ENCODE measurements at regions not wholly inside any gene's neighbourhood (a gene's known extent, or its start where the extent isn't known, plus 50 kb on each side); places are given as distances from the start of the nearest gene placed in this dataset.
"Not testable (repeated sequence)": the region's sequence is repeated elsewhere in the genome, so short reads cannot be mapped to it uniquely, and the experiment has no call there.

- H3K4me1 ChIP-seq = no peaks in the 10 kb centered on the region
- TF ChIP-seq CTCF (IDR thresholded peaks at IDR 0.05) (no peak), POLR2A (IDR thresholded peaks at IDR 0.05) (no peak)
- H3K9me3 ChIP-seq = no peaks in the 10 kb centered on the region
- no peak overlapping the region for H3K4me3 ChIP-seq
- no peak for DNase-seq
- H3K27me3 ChIP-seq = no peaks in the 10 kb centered on the region
- WGBS, 2 donors = 35 to 37% methylated on average over 1 of the region's 1 CpG
- H3K36me3 ChIP-seq (replicated peaks in 1 of 2; ENCODE audit: insufficient read depth in 1 of 2, low read depth in 2 of 2) = no peaks in the 10 kb centered on the region
- ATAC-seq = no peak
- H3K27ac ChIP-seq = no peak overlapping the region
- intact Hi-C loops (cut with DNase I) = no loop called here
Observed at GRCh38 chr4:106548446-106549044, 180.0 kb upstream of the GIMD1 start.

DNA sequence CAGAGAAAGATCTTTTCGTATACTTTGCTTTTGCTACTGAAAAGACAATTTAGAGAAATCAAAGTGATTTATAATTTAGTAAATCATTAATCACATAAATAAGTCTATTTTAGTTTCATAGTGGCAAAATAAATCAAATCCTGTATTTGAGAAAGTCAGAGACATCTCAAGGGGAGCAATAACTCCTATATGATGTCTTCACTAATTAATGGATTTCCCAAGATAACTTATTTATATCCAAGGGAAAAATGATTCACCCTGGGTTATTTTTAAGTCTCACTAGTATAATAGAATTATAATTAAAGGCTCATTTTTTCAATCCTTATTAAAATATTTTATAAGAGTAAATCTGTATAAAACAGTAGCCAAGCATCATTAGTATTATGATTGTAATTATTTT lies 177.8 kb upstream of the GIMD1 start:
- ATAC-seq (no peak), DNase-seq (no peak)
- 46 to 51% methylated on average over 1 of the region's 1 CpG for WGBS, 2 donors
- intact Hi-C loops (cut with DNase I) = no loop called here
- Histone ChIP-seq H3K27ac (no peak overlapping the region), H3K4me3 (no peak overlapping the region), H3K4me1 (no peaks in the 10 kb centered on the region), H3K9me3 (no peaks in the 10 kb centered on the region), H3K36me3 (replicated peaks in 1 of 2; ENCODE audit: insufficient read depth in 1 of 2, low read depth in 2 of 2) (no peaks in the 10 kb centered on the region), H3K27me3 (no peaks in the 10 kb centered on the region)
- TF ChIP-seq CTCF (IDR thresholded peaks at IDR 0.05) = no peak
- no peak for TF ChIP-seq POLR2A (IDR thresholded peaks at IDR 0.05)

- H3K4me1 ChIP-seq; H3K27me3 ChIP-seq; DNase-seq; H3K36me3 ChIP-seq (replicated peaks in 1 of 2; ENCODE audit: insufficient read depth in 1 of 2, low read depth in 2 of 2); H3K4me3 ChIP-seq; intact Hi-C loops (cut with DNase I); H3K27ac ChIP-seq; H3K9me3 ChIP-seq; ATAC-seq: not testable (repeated sequence)
- 79 to 84% methylated on average over 1 of the region's 1 CpG for WGBS, 2 donors
Observed at GRCh38 chr4:106542609-106543008, 174.0 kb upstream of the GIMD1 start.

DNA sequence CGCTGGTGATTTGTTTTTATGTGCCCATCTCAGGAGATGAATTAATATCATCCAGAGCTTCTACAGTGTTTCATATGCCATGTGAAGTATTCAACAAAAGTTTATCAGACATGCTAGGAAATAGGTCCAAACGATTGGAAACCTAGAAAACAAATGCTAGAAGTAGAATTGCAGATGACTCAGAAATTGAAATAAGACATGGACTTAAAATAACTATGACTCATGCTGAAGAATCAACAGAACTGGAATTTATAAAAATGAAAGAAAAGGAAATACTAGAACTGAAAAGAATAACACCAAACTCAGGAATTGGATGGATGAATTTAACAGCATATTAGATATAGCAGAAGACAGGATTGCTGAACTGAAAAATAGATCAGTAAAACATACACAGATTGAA lies 172.7 kb upstream of the GIMD1 start:
- no peaks in the 10 kb centered on the region for H3K27me3 ChIP-seq
- no peak overlapping the region for H3K4me3 ChIP-seq
- H3K27ac ChIP-seq = no peak overlapping the region
- ATAC-seq (no peak), DNase-seq (no peak)
- no peaks in the 10 kb centered on the region for H3K36me3 ChIP-seq (replicated peaks in 1 of 2; ENCODE audit: insufficient read depth in 1 of 2, low read depth in 2 of 2)
- 43 to 52% methylated on average over 2 of the region's 2 CpGs for WGBS, 2 donors
- H3K9me3 ChIP-seq = no peaks in the 10 kb centered on the region
- no peak for TF ChIP-seq POLR2A (IDR thresholded peaks at IDR 0.05)
- no peak for TF ChIP-seq CTCF (IDR thresholded peaks at IDR 0.05)
- H3K4me1 ChIP-seq = no peaks in the 10 kb centered on the region
- intact Hi-C loops (cut with DNase I) = no loop called here

GRCh38 chr4:106530821-106531220 lies 162.2 kb upstream of the GIMD1 start:
- Histone ChIP-seq H3K4me3 (no peak overlapping the region), H3K9me3 (no peaks in the 10 kb centered on the region), H3K27me3 (no peaks in the 10 kb centered on the region), H3K36me3 (replicated peaks in 1 of 2; ENCODE audit: insufficient read depth in 1 of 2, low read depth in 2 of 2) (no peaks in the 10 kb centered on the region), H3K4me1 (no peaks in the 10 kb centered on the region), H3K27ac (no peak overlapping the region)
- intact Hi-C loops (cut with DNase I) = no loop called here
- TF ChIP-seq POLR2A (IDR thresholded peaks at IDR 0.05) (no peak), CTCF (IDR thresholded peaks at IDR 0.05) (no peak)
- no peak for DNase-seq
- no peak for ATAC-seq
